ENCODE measurements at regions not wholly inside any gene's neighbourhood (a gene's known extent, or its start where the extent isn't known, plus 50 kb on each side); places are given as distances from the start of the nearest gene placed in this dataset.

GRCh38 chr5:118611332-118611945 lies 376.9 kb downstream of the DTWD2 start:
- no peak for TF ChIP-seq ZNF274 (IDR thresholded peaks at IDR 0.05; ENCODE audit: low read depth, low read length)
- TF ChIP-seq SUZ12 (IDR thresholded peaks at IDR 0.05; ENCODE audit: extremely low read depth, insufficient read depth, insufficient read length), result no peak
- no peak for TF ChIP-seq YY1 (IDR thresholded peaks at IDR 0.05; ENCODE audit: insufficient read depth, insufficient read length)

All from NT2/D1 (cell line).